Neural cell (in vitro differentiated cells): ENCODE measurements at regions not wholly inside any gene's neighbourhood (a gene's known extent, or its start where the extent isn't known, plus 50 kb on each side); places are given as distances from the start of the nearest gene placed in this dataset.

ENCODE experiments used
- H2AFZ ChIP-seq: fragments of 200-600, 300-800 bp; sonication (generic), shearing (Covaris generic); 2 replicates; pipeline ENCODE4 v1.6.0; 2014; ENCODE audit warnings: low read depth, mild to moderate bottlenecking, antibody characterized with exemption, low read length, moderate library complexity
- H3F3A ChIP-seq: fragments of 200-600 bp; shearing (Covaris generic); 2 replicates; pipeline ENCODE4 v1.6.1; 2016; ENCODE audit warnings: mild to moderate bottlenecking, moderate library complexity, mixed read lengths, antibody characterized with exemption, low read length; ENCODE audit not compliant: insufficient read depth, poor library complexity, severe bottlenecking
- H3K27ac ChIP-seq: fragments of 200-600, 300-800 bp; sonication (generic), shearing (Covaris generic); 2 replicates; pipeline ENCODE4 v1.5.1; 2014; ENCODE audit warnings: mild to moderate bottlenecking, low read length, moderate library complexity
- H3K27me3 ChIP-seq: fragments of 300-800, 200-600 bp; sonication (generic), shearing (Covaris generic); 2 replicates; pipeline ENCODE4 v1.6.0; 2014; ENCODE audit warnings: mild to moderate bottlenecking, low read depth, low read length, moderate library complexity; ENCODE audit not compliant: insufficient read depth
- H3K36me3 ChIP-seq: fragments of 300-800, 200-600 bp; sonication (generic), shearing (Covaris generic); 2 replicates; pipeline ENCODE4 v1.5.1; 2014; ENCODE audit warnings: mild to moderate bottlenecking, antibody characterized with exemption, low read length, moderate library complexity; ENCODE audit not compliant: insufficient read depth
- H3K4me2 ChIP-seq: fragments of 300-800, 200-600 bp; sonication (generic), shearing (Covaris generic); 2 replicates; pipeline ENCODE4 v1.6.0; 2014; ENCODE audit warnings: mild to moderate bottlenecking, low read length
- H3K4me3 ChIP-seq: fragments of 300-800, 200-600 bp; sonication (generic), shearing (Covaris generic); 2 replicates; pipeline ENCODE4 v1.5.1; 2014; ENCODE audit warnings: mild to moderate bottlenecking, low read length, moderate library complexity
- H3K79me2 ChIP-seq: fragments of 200-600 bp; shearing (Covaris generic); replicated peaks from 2 replicates; pipeline ENCODE4 v1.6.0; 2014; ENCODE audit warnings: mild to moderate bottlenecking, low read length, moderate library complexity; ENCODE audit not compliant: insufficient read depth
- H3K9ac ChIP-seq: fragments of 300-800, 200-600 bp; sonication (generic), shearing (Covaris generic); 2 replicates; pipeline ENCODE4 v1.6.1; 2016; ENCODE audit warnings: mild to moderate bottlenecking, low read length, mixed read lengths
- H3K9me2 ChIP-seq: fragments of 200-600 bp; shearing (Covaris generic); 2 replicates; pipeline ENCODE4 v1.6.1; 2016; ENCODE audit warnings: mild to moderate bottlenecking, low read length, mixed read lengths; ENCODE audit not compliant: insufficient read depth
- H3K9me3 ChIP-seq: fragments of 200-600, 300-800 bp; sonication (generic), shearing (Covaris generic); 2 replicates; pipeline ENCODE4 v1.6.1; 2016; ENCODE audit warnings: mild to moderate bottlenecking, mixed run types, low read length, moderate library complexity, mixed read lengths
- H4K20me1 ChIP-seq: fragments of 200-600 bp; shearing (Covaris generic); 2 replicates; pipeline ENCODE4 v1.6.1; 2016; ENCODE audit warnings: mild to moderate bottlenecking, mixed run types; ENCODE audit not compliant: insufficient read depth
- CTCF ChIP-seq: fragments of 450-650 bp; IDR thresholded peaks from 2 replicates; pipeline ENCODE4 v1.5.1; 2014; ENCODE audit warnings: antibody characterized with exemption, mild to moderate bottlenecking, moderate library complexity; ENCODE audit not compliant: poor library complexity, severe bottlenecking
- EP300 ChIP-seq: fragments of 450-650 bp; conservative IDR thresholded peaks from 2 replicates; pipeline ENCODE4 v1.6.1; 2014; ENCODE audit warnings: antibody characterized with exemption, mild to moderate bottlenecking, moderate library complexity; ENCODE audit not compliant: poor library complexity, severe bottlenecking
- EZH2 ChIP-seq: fragments of 200-600, 300-800 bp; shearing (Covaris generic), sonication (generic); IDR thresholded peaks from 2 replicates; pipeline ENCODE4 v1.6.1; 2014; ENCODE audit warnings: antibody characterized with exemption, low read length, borderline replicate concordance, mild to moderate bottlenecking; ENCODE audit not compliant: insufficient read depth, poor library complexity, severe bottlenecking
- MXI1 ChIP-seq: fragments of 450-650 bp; conservative IDR thresholded peaks from 2 replicates; pipeline ENCODE4 v1.6.1; 2014; ENCODE audit warnings: antibody characterized with exemption, mild to moderate bottlenecking; ENCODE audit not compliant: poor library complexity, severe bottlenecking
- POLR2AphosphoS5 ChIP-seq: IDR thresholded peaks from 2 replicates; pipeline ENCODE4 v1.6.1; 2012
- RAD21 ChIP-seq: fragments of 450-650 bp; conservative IDR thresholded peaks from 2 replicates; pipeline ENCODE4 v1.6.1; 2014; ENCODE audit warnings: antibody characterized with exemption, mild to moderate bottlenecking, moderate library complexity
- REST ChIP-seq: IDR thresholded peaks from 2 replicates; pipeline ENCODE4 v1.6.1; 2012; ENCODE audit warnings: borderline replicate concordance
- SMC3 ChIP-seq: fragments of 450-650 bp; conservative IDR thresholded peaks from 2 replicates; pipeline ENCODE4 v1.6.1; 2014; ENCODE audit warnings: antibody characterized with exemption, mild to moderate bottlenecking, moderate library complexity; ENCODE audit not compliant: poor library complexity
- TAF1 ChIP-seq: IDR thresholded peaks from 2 replicates; pipeline ENCODE4 v1.6.1; 2012; ENCODE audit warnings: low read depth

GRCh38 chr5:68930139-68930538 lies 163.7 kb upstream of the SLC30A5 start:
- Histone ChIP-seq H3K79me2 (no peaks in the 10 kb centered on the region), H3K4me2 (no peak overlapping the region), H3K9me2 (no peaks in the 10 kb centered on the region), H3K4me3 (no peak overlapping the region), H3K9ac (no peak overlapping the region), H3K36me3 (no peaks in the 10 kb centered on the region), H3K27me3 (no peaks in the 10 kb centered on the region), H3K27ac (no peak overlapping the region), H4K20me1 (no peaks in the 10 kb centered on the region), H3F3A (no peaks in the 10 kb centered on the region), H3K9me3 (peaks cover 13% of the 10 kb centered on the region), H2AFZ (no peak overlapping the region)
- no peak for TF ChIP-seq EZH2
- no peak for TF ChIP-seq POLR2AphosphoS5
- TF ChIP-seq MXI1 = no peak

- H3K9me2 ChIP-seq = no peaks in the 10 kb centered on the region
- H3K36me3 ChIP-seq = no peaks in the 10 kb centered on the region
- H4K20me1 ChIP-seq = no peaks in the 10 kb centered on the region
- H3K9ac ChIP-seq = no peak overlapping the region
- no peak overlapping the region for H3K4me2 ChIP-seq
- TF ChIP-seq MXI1 (no peak), SMC3 (no peak), TAF1 (no peak), POLR2AphosphoS5 (no peak), REST (no peak), RAD21 (no peak), EZH2 (no peak), EP300 (no peak), CTCF (no peak)
- H3K9me3 ChIP-seq = peaks cover 13% of the 10 kb centered on the region
- H2AFZ ChIP-seq = no peak overlapping the region
- no peak overlapping the region for H3K4me3 ChIP-seq
- H3K79me2 ChIP-seq = no peaks in the 10 kb centered on the region
- no peaks in the 10 kb centered on the region for H3K27me3 ChIP-seq
- H3F3A ChIP-seq = no peaks in the 10 kb centered on the region
- no peak overlapping the region for H3K27ac ChIP-seq
These were observed 160.9 kb upstream of the SLC30A5 start for GRCh38 chr5:68932830-68933434.
